HG03064 (cell line): ENCODE measurements at regions not wholly inside any gene's neighbourhood (a gene's known extent, or its start where the extent isn't known, plus 50 kb on each side); places are given as distances from the start of the nearest gene placed in this dataset.
"Not testable (repeated sequence)": the region's sequence is repeated elsewhere in the genome, so short reads cannot be mapped to it uniquely, and the experiment has no call there.

Experiments
- ATAC-seq: cut with Tn5 transposase; IDR thresholded peaks from one replicate; pipeline ENCODE4 v1.9.1; 2021; ENCODE audit warnings: low read depth; ENCODE audit not compliant: unreplicated experiment

DNA sequence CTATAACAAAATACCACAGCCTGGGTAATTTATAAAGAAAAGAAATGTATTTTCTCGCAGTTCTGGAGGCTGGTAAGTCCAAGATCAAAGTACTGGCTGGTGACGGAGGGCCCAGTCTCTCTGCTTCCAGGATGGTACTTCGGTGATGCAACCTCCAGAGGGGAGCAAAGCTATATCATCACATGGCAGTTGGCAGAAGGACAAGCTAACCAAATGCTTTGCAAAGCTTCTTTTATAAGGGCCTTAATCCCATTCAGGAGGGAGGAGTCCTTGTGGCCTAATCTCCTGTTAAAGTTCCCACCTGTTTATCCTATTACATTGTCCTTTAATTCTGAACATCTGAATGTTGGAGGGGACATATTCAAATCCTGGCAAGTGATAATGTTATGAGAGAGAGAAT, 134.1 kb upstream of the SP4 start:
- no peak for ATAC-seq

DNA sequence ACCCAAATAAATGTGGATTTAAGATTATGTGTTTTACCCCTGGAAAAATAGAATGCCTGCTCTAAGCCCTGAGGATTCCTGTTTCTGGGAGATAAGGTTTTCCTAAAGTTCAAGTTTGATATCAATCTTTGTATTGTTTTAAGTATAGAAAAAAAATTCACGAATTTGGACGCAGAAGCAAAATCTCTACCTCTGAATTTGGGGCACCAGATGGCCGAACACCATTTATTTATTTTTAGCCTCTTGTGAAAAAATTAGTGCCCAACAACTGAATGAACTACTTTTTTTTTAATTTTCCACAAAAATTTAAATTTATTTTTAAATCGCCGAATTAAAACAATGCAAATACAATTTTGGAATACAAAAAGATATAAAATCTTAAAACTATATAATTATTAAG, 128.1 kb upstream of the SP4 start:
- no peak for ATAC-seq

DNA sequence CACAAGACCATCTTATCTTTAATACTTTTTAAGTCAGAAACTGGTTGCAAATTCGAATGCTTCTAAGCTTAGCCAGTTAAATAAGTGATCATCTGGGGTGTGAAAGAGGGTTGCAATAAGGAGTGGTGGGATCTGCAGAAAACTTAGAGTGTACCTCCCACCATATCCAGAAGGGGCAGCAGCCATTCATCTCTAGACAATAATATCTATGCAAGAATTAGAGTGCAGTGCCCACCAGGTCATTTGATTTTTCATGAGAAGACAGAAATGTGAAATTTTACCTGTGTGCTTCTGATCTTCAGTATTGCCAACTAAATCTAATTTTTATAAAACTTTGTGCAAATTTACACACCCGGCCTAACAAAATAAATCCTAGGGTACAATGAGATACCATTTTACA, 127.2 kb upstream of the SP4 start:
- no peak for ATAC-seq

- ATAC-seq: no peak
These were observed 123.0 kb upstream of the SP4 start for GRCh38 chr7:21304808-21305375.

GRCh38 chr7:21305455-21306235, 122.2 kb upstream of the SP4 start:
- no peak for ATAC-seq

DNA sequence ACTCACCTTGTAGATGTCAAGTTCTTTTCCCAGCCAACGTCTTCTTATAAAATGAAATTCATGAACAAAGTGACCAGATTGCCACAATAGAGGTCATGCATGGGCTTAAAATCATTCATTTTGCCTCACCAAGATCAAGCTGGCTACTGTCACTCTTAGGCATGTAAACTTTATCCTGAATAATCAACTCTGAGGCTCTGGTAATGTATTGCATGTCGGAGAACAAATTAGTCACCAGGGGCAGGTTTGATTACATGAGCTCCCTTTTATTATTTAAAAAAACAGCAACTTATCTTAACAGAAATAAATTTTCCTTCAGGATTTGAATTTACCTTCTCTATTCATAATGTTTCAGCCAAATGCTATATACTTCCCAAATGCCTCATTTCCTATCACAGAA, 112.9 kb upstream of the SP4 start:
- ATAC-seq: no peak

DNA sequence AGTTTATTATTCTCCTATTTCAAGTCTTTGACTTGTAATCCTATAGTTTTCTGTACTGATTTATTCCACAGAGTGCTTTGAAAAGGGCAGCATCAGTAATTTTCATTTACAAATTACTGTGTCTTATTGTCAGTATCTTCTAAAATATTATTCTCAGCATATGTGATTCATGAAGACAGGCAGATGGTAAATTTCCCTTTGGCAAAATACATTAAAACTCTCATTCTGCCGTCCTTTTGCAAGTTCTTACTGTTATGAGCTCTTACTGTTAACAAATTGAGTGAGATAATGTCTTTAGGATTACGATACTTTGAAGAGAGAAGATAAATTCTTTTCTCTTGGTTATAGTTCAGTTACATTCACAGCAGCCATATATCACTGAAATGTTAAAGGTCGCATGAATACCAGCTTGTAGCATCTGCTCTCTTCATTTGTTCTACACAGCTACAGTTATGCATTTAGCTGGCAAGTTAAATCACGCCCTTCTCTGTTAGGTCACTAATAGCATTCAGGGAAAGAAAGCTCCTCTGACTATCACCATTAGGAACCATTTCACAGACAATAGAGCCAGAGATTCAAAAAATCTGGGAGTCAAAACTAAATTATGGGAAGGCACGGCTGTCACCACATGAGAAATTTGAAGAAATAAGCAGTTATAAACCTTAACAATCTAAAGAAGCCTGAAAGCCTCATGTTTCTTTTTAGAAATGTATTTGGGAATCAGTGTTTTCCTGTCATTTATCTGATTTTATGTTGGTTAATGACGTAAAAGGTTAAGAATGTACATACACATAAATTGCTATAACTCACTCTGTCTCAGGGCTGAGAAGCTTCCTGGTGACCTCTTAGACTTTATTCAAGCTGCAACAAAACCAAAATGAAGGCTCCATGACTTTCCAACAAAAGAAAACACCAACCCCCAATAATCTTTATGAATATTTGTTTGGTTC, 109.6 kb upstream of the SP4 start:
- ATAC-seq: no peak

- ATAC-seq: no peak
These were observed 109.0 kb upstream of the SP4 start for GRCh38 chr7:21318916-21319270.

DNA sequence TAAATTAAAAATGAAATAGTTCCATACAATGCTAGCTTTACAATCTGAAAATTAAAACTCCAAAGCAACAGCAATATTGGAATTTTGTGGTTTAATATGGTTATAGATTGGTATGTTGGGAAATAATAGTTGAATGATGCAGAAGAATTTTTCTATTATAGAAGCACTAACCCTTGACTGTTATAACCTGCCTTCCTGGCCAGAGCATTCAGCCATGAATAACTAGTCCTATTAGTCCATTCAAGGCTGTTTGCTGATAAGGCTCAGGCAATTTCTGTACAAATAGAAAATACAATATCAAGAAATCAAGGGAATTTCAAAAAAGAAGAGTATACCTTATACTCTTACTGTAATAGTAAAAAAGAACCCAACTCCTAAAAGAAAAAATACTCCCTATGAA, 101.6 kb upstream of the SP4 start:
- ATAC-seq: no peak

- ATAC-seq: no peak
These were observed 101.0 kb upstream of the SP4 start for GRCh38 chr7:21326921-21327320.

DNA sequence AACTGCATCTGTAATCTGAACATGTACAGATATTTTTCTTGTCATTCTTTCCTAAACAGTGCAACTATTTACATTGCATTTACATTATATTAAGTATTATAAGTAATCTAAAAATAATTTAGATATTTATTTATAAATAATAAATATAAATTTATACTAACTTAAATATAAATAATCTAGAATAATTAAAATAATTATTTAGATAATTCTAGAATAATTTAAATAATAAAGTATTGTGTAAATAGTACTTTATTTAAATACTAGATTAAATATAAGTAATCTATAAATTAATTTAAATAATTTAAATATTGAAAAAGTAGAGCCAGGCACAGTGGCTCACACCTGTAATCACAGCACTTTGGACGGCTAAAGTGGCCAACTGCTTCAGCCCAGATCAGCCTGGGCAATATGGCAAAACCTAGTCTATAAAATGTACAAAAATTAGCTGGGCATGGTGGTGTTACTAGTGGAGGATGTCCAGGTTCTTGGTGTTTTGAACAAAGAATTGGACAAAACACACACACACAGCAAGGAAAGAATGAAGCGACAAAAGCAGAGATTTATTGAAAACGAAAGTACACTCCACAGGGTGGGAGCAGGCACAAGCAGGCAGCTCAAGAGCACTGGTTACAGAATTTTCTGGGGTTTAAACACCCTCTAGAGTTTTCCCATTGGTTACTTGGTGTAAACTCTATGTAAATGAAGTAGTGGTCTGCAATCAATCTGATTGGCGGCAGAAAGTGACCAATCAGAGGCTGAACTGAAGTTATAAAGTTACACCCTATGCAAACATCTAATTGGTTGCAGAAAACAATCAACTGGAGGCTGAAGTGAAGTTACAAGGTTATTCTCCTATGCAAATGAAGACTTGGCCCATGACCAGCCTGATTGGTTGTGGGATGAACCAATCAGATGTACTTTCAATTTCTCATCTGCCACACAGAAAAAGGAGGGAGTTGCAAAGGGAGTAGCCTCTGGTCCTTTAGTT, 100.2 kb upstream of the SP4 start:
- ATAC-seq: no peak

GRCh38 chr7:21330462-21331178, 97.3 kb upstream of the SP4 start:
- no peak for ATAC-seq

DNA sequence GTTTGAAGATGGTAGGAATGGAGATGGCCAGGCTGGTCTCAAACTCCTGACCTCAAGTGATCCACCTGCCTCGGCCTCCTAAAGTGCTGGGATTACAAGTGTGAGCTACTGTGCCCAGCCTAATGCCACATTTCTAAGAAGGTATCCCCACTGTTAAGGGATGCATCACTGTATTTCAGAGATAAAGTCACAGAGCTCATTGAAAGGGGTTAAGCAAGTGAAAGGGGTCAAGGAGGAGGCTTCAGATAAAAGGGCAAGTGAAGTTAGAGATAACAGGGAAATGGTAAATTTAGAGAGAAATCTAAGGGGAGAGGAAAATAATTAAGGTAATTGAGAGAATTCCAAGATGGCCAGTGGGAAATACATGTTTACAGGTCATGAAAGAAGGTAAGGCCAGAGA, 93.0 kb upstream of the SP4 start:
- ATAC-seq: no peak

GRCh38 chr7:21336743-21337142, 91.1 kb upstream of the SP4 start:
- no peak for ATAC-seq

DNA sequence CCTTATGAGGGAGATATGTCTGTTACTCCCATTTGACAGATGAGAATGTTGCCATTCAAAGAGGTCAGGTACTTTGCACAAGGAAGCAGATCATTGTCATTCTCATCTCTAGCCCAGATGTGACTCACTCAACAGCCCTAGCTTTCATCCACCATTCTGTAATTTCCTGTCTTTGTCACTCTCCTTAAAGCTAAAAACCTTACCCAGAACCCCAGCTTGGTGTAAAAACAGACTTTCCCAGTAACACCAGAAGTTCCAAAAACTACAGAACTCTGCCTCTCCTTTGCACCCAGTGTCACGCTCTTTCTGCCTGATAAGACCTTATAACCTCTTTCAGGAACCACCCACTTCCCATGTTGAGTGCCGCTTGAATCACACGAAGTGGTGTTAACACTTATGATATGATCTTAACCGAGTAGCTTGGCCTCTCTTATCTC, 89.1 kb upstream of the SP4 start:
- ATAC-seq: no peak

- not testable (repeated sequence) for ATAC-seq
These were observed 83.0 kb upstream of the SP4 start for GRCh38 chr7:21344900-21345299.

GRCh38 chr7:21345361-21345760, 82.5 kb upstream of the SP4 start:
- no peak for ATAC-seq

- ATAC-seq: no peak
These were observed 81.6 kb upstream of the SP4 start for GRCh38 chr7:21346297-21346696.

- ATAC-seq: peak; percentile 84
These were observed 75.1 kb upstream of the SP4 start for GRCh38 chr7:21352540-21353387.
